ENCODE measurements at regions not wholly inside any gene's neighbourhood (a gene's known extent, or its start where the extent isn't known, plus 50 kb on each side); places are given as distances from the start of the nearest gene placed in this dataset.

DNA sequence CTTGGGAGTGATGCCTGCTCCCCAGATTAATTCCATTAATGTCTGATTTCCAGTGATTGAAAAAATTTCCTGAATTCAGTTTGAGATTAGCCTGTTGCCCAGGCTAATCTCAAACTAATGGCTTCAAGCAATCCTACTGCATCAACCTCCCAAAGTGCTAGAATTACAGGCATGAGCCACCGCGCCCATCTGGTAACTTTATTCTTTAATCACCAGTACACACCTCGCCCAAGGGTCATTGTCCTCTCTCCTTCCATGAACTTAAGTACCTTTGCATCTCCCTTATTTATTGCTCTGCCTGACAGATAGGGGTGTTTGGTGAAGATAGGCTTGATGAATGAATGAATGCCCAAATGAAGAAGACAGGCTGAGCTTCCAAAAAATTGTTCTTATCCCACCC, 366.5 kb downstream of the SIPA1L2 start:
- TF ChIP-seq, protein P1, sequence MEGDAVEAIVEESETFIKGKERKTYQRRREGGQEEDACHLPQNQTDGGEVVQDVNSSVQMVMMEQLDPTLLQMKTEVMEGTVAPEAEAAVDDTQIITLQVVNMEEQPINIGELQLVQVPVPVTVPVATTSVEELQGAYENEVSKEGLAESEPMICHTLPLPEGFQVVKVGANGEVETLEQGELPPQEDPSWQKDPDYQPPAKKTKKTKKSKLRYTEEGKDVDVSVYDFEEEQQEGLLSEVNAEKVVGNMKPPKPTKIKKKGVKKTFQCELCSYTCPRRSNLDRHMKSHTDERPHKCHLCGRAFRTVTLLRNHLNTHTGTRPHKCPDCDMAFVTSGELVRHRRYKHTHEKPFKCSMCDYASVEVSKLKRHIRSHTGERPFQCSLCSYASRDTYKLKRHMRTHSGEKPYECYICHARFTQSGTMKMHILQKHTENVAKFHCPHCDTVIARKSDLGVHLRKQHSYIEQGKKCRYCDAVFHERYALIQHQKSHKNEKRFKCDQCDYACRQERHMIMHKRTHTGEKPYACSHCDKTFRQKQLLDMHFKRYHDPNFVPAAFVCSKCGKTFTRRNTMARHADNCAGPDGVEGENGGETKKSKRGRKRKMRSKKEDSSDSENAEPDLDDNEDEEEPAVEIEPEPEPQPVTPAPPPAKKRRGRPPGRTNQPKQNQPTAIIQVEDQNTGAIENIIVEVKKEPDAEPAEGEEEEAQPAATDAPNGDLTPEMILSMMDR (IDR thresholded peaks at IDR 0.05; ENCODE audit: low read length): no peak
- TF ChIP-seq EZH2 (optimal IDR thresholded peaks at IDR 0.05; ENCODE audit: low read depth, low read length): no peak
